ENCODE measurements at regions not wholly inside any gene's neighbourhood (a gene's known extent, or its start where the extent isn't known, plus 50 kb on each side); places are given as distances from the start of the nearest gene placed in this dataset.

DNA sequence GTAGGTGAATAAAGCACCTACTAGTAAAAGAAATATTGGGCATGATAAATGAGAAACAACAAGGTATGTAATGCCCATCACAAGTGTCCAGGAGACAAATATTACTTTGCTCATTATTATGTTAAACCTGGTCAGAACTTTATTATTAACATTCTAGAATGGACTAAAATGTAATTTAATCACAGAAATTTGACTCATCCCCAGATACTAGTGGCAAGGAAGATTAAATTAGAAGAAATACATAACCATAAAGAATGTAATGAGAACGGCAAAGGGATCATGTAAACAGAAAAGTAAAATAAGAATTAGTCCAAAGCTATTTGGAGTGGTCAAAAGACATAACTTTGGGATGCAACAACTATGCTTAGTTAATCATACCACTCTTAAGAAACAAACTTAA is 71.2 kb upstream of the STAC start (continued):
- TF ChIP-seq, protein P1, sequence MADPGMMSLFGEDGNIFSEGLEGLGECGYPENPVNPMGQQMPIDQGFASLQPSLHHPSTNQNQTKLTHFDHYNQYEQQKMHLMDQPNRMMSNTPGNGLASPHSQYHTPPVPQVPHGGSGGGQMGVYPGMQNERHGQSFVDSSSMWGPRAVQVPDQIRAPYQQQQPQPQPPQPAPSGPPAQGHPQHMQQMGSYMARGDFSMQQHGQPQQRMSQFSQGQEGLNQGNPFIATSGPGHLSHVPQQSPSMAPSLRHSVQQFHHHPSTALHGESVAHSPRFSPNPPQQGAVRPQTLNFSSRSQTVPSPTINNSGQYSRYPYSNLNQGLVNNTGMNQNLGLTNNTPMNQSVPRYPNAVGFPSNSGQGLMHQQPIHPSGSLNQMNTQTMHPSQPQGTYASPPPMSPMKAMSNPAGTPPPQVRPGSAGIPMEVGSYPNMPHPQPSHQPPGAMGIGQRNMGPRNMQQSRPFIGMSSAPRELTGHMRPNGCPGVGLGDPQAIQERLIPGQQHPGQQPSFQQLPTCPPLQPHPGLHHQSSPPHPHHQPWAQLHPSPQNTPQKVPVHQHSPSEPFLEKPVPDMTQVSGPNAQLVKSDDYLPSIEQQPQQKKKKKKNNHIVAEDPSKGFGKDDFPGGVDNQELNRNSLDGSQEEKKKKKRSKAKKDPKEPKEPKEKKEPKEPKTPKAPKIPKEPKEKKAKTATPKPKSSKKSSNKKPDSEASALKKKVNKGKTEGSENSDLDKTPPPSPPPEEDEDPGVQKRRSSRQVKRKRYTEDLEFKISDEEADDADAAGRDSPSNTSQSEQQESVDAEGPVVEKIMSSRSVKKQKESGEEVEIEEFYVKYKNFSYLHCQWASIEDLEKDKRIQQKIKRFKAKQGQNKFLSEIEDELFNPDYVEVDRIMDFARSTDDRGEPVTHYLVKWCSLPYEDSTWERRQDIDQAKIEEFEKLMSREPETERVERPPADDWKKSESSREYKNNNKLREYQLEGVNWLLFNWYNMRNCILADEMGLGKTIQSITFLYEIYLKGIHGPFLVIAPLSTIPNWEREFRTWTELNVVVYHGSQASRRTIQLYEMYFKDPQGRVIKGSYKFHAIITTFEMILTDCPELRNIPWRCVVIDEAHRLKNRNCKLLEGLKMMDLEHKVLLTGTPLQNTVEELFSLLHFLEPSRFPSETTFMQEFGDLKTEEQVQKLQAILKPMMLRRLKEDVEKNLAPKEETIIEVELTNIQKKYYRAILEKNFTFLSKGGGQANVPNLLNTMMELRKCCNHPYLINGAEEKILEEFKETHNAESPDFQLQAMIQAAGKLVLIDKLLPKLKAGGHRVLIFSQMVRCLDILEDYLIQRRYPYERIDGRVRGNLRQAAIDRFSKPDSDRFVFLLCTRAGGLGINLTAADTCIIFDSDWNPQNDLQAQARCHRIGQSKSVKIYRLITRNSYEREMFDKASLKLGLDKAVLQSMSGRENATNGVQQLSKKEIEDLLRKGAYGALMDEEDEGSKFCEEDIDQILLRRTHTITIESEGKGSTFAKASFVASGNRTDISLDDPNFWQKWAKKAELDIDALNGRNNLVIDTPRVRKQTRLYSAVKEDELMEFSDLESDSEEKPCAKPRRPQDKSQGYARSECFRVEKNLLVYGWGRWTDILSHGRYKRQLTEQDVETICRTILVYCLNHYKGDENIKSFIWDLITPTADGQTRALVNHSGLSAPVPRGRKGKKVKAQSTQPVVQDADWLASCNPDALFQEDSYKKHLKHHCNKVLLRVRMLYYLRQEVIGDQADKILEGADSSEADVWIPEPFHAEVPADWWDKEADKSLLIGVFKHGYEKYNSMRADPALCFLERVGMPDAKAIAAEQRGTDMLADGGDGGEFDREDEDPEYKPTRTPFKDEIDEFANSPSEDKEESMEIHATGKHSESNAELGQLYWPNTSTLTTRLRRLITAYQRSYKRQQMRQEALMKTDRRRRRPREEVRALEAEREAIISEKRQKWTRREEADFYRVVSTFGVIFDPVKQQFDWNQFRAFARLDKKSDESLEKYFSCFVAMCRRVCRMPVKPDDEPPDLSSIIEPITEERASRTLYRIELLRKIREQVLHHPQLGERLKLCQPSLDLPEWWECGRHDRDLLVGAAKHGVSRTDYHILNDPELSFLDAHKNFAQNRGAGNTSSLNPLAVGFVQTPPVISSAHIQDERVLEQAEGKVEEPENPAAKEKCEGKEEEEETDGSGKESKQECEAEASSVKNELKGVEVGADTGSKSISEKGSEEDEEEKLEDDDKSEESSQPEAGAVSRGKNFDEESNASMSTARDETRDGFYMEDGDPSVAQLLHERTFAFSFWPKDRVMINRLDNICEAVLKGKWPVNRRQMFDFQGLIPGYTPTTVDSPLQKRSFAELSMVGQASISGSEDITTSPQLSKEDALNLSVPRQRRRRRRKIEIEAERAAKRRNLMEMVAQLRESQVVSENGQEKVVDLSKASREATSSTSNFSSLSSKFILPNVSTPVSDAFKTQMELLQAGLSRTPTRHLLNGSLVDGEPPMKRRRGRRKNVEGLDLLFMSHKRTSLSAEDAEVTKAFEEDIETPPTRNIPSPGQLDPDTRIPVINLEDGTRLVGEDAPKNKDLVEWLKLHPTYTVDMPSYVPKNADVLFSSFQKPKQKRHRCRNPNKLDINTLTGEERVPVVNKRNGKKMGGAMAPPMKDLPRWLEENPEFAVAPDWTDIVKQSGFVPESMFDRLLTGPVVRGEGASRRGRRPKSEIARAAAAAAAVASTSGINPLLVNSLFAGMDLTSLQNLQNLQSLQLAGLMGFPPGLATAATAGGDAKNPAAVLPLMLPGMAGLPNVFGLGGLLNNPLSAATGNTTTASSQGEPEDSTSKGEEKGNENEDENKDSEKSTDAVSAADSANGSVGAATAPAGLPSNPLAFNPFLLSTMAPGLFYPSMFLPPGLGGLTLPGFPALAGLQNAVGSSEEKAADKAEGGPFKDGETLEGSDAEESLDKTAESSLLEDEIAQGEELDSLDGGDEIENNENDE (IDR thresholded peaks at IDR 0.05; ENCODE audit: insufficient replicate concordance, low read length) = no peak
- TF ChIP-seq EZH2 (IDR thresholded peaks at IDR 0.05; ENCODE audit: low read depth, low read length, severe bottlenecking) (no peak), BRCA1 (IDR thresholded peaks at IDR 0.05; ENCODE audit: low read depth, low read length) (no peak), NANOG (IDR thresholded peaks at IDR 0.05; ENCODE audit: insufficient read depth, low read depth, low read length, poor library complexity, severe bottlenecking) (no peak), KDM4A (IDR thresholded peaks at IDR 0.05; ENCODE audit: low read depth, low read length, severe bottlenecking) (no peak), HDAC2 (IDR thresholded peaks at IDR 0.05; ENCODE audit: borderline replicate concordance in 1 of 2, low read depth in 2 of 2, low read length in 2 of 2) (no peak), JUN (IDR thresholded peaks at IDR 0.05; ENCODE audit: low read depth, low read length) (no peak), SIRT6 (IDR thresholded peaks at IDR 0.05; ENCODE audit: low read length) (no peak)

Data from H1 (cell line).